ENCODE measurements at regions not wholly inside any gene's neighbourhood (a gene's known extent, or its start where the extent isn't known, plus 50 kb on each side); places are given as distances from the start of the nearest gene placed in this dataset.

DNA sequence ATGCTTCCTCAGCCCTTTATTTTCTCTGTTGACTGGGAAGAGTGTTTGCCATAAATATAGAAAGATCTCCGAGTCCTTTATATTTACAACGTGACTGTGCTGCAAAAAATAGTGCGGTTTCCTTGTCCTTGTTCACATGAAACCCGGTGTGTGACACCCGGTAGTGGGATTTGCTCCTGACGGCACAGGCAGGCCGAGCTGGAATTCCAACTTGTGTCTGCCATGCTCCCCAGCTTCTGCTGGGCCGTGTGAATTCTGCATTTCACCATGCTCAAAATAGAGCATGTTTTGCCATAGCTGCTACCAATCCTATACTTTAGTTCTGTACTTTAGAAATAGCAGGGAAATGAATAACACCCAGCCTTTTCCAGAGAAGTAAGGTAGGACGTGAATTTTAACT, 60.3 kb upstream of the PDE10A start:
- WGBS, 2 experiments (ENCODE audit: extremely low coverage in 2 of 2, insufficient read length in 1 of 2): 98% methylated on average over 6 of the region's 9 CpGs; no CpG with 5 or more reads in 1 of the 2 experiments
- no peak overlapping the region for H3K4ac ChIP-seq (ENCODE audit: low read depth, low read length)

More for the DNA sequence above, 60.3 kb upstream of the PDE10A start:
- no peak for TF ChIP-seq SMC3 (IDR thresholded peaks at IDR 0.05; ENCODE audit: low read depth, low read length)
- no peak for TF ChIP-seq FOS (IDR thresholded peaks at IDR 0.05; ENCODE audit: low read depth, low read length)
- TF ChIP-seq, protein P1, sequence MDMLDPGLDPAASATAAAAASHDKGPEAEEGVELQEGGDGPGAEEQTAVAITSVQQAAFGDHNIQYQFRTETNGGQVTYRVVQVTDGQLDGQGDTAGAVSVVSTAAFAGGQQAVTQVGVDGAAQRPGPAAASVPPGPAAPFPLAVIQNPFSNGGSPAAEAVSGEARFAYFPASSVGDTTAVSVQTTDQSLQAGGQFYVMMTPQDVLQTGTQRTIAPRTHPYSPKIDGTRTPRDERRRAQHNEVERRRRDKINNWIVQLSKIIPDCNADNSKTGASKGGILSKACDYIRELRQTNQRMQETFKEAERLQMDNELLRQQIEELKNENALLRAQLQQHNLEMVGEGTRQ (IDR thresholded peaks at IDR 0.05; ENCODE audit: low read depth, low read length): no peak
- TF ChIP-seq MXI1 (IDR thresholded peaks at IDR 0.05; ENCODE audit: borderline replicate concordance, low read depth, low read length): no peak
- TF ChIP-seq POLR2A (IDR thresholded peaks at IDR 0.05; ENCODE audit: low read depth, low read length): no peak
- TF ChIP-seq NFE2L2 (IDR thresholded peaks at IDR 0.05; ENCODE audit: low read depth, low read length): no peak
- no peak for TF ChIP-seq RFX5 (IDR thresholded peaks at IDR 0.05; ENCODE audit: low read depth, low read length)
- no peak for TF ChIP-seq RCOR1 (IDR thresholded peaks at IDR 0.05; ENCODE audit: insufficient replicate concordance, low read length)
- TF ChIP-seq CEBPB (IDR thresholded peaks at IDR 0.05; ENCODE audit: low read depth, low read length): no peak
- TF ChIP-seq BHLHE40 (IDR thresholded peaks at IDR 0.05; ENCODE audit: low read depth, low read length): no peak
- TF ChIP-seq MAZ (IDR thresholded peaks at IDR 0.05; ENCODE audit: borderline replicate concordance, low read depth, low read length): no peak
- TF ChIP-seq MAFK (IDR thresholded peaks at IDR 0.05; ENCODE audit: low read depth, low read length): no peak
- TF ChIP-seq CHD1 (IDR thresholded peaks at IDR 0.05; ENCODE audit: low read depth, low read length): no peak
- TF ChIP-seq, protein P2, sequence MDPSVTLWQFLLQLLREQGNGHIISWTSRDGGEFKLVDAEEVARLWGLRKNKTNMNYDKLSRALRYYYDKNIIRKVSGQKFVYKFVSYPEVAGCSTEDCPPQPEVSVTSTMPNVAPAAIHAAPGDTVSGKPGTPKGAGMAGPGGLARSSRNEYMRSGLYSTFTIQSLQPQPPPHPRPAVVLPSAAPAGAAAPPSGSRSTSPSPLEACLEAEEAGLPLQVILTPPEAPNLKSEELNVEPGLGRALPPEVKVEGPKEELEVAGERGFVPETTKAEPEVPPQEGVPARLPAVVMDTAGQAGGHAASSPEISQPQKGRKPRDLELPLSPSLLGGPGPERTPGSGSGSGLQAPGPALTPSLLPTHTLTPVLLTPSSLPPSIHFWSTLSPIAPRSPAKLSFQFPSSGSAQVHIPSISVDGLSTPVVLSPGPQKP (IDR thresholded peaks at IDR 0.05; ENCODE audit: borderline replicate concordance, low read depth, low read length): no peak
- TF ChIP-seq, protein P3, sequence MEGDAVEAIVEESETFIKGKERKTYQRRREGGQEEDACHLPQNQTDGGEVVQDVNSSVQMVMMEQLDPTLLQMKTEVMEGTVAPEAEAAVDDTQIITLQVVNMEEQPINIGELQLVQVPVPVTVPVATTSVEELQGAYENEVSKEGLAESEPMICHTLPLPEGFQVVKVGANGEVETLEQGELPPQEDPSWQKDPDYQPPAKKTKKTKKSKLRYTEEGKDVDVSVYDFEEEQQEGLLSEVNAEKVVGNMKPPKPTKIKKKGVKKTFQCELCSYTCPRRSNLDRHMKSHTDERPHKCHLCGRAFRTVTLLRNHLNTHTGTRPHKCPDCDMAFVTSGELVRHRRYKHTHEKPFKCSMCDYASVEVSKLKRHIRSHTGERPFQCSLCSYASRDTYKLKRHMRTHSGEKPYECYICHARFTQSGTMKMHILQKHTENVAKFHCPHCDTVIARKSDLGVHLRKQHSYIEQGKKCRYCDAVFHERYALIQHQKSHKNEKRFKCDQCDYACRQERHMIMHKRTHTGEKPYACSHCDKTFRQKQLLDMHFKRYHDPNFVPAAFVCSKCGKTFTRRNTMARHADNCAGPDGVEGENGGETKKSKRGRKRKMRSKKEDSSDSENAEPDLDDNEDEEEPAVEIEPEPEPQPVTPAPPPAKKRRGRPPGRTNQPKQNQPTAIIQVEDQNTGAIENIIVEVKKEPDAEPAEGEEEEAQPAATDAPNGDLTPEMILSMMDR (conservative IDR thresholded peaks at IDR 0.05; ENCODE audit: low read depth, low read length): no peak
- no peak for TF ChIP-seq RAD21 (IDR thresholded peaks at IDR 0.05; ENCODE audit: low read length)
- H3K23ac ChIP-seq (ENCODE audit: low read depth, low read length): no peak overlapping the region
- no peaks in the 10 kb centered on the region for H3K79me1 ChIP-seq (ENCODE audit: low read depth in 1 of 2, low read length in 2 of 2)
- H2BK5ac ChIP-seq (ENCODE audit: low read depth, low read length, poor library complexity, severe bottlenecking): no peak overlapping the region
- no peak overlapping the region for H2AFZ ChIP-seq (replicated peaks; ENCODE audit: low read length, poor library complexity)
- in situ Hi-C loops (cut with MboI; ENCODE audit: low sequenced_read_pairs) (loop anchor here (10.0 kb wide), 2 partner anchors 131 to 381 kb away; no protein-coding TSS in a partner anchor), dilution Hi-C loops (cut with HindIII; ENCODE audit: low sequenced_read_pairs, unreplicated experiment) (no loop called here), intact Hi-C loops (cut with micrococcal nuclease) (no loop called here)
- ChIA-PET CTCF (no interaction called here), POLR2A (ENCODE audit: unreplicated experiment) (no interaction called here)
- H2AK9ac ChIP-seq (replicated peaks; ENCODE audit: low read depth, low read length, poor library complexity): no peak overlapping the region
- no peak overlapping the region for H3K4me2 ChIP-seq (ENCODE audit: low read depth, low read length)
- no peak for DNase-seq
- no peak overlapping the region for H2BK20ac ChIP-seq (ENCODE audit: low read depth, low read length)
- no peak overlapping the region for H3K14ac ChIP-seq (replicated peaks; ENCODE audit: low read depth, low read length)
- H3K36me3 ChIP-seq (ENCODE audit: control insufficient read depth, insufficient read depth, low read length): no peaks in the 10 kb centered on the region
- no peak overlapping the region for H4K8ac ChIP-seq (ENCODE audit: low read depth in 2 of 2, low read length in 2 of 2)
- H3K4me3 ChIP-seq (ENCODE audit: insufficient read depth, low read depth, low read length): no peak overlapping the region
- H4K91ac ChIP-seq (ENCODE audit: insufficient read depth, low read depth, low read length): no peak overlapping the region
- H3K9ac ChIP-seq (ENCODE audit: low read depth, low read length): no peak overlapping the region
- ATAC-seq (ENCODE audit: low read depth): no peak
- H2BK15ac ChIP-seq (ENCODE audit: low read depth, low read length): no peak overlapping the region
- H3K18ac ChIP-seq (ENCODE audit: low read depth, low read length): no peak overlapping the region
- no peak overlapping the region for H2BK120ac ChIP-seq (ENCODE audit: low read depth, low read length)
- H3K56ac ChIP-seq (ENCODE audit: extremely low read depth, insufficient read depth, low read length): no peak overlapping the region
- H2AK5ac ChIP-seq (ENCODE audit: low read depth, low read length): no peak overlapping the region
- no TSS peak for BruUV-seq (replicated peaks)
- H4K5ac ChIP-seq (ENCODE audit: low read depth, low read length): no peak overlapping the region
- peaks cover 2% of the 10 kb centered on the region; the same call in 1 of the 2 replicates for H3K9me1 ChIP-seq (ENCODE audit: insufficient read depth, low read length)
- H3K9me3 ChIP-seq (ENCODE audit: control insufficient read depth, insufficient read depth, low read length): no peaks in the 10 kb centered on the region
- no peak overlapping the region for H3K27ac ChIP-seq (ENCODE audit: insufficient read depth, low read length)
- 0 out of 2 replicates have a peak, but pooled peaks cover 3% of the 10 kb centered on the region for H3K27me3 ChIP-seq (ENCODE audit: control insufficient read depth, insufficient read depth, low read length)
- peaks cover 5% of the 10 kb centered on the region for H3K4me1 ChIP-seq (ENCODE audit: control insufficient read depth, insufficient read depth, low read length)
- H4K20me1 ChIP-seq (ENCODE audit: insufficient read depth, low read length): no peaks in the 10 kb centered on the region
